ENCODE measurements at regions not wholly inside any gene's neighbourhood (a gene's known extent, or its start where the extent isn't known, plus 50 kb on each side); places are given as distances from the start of the nearest gene placed in this dataset.

DNA sequence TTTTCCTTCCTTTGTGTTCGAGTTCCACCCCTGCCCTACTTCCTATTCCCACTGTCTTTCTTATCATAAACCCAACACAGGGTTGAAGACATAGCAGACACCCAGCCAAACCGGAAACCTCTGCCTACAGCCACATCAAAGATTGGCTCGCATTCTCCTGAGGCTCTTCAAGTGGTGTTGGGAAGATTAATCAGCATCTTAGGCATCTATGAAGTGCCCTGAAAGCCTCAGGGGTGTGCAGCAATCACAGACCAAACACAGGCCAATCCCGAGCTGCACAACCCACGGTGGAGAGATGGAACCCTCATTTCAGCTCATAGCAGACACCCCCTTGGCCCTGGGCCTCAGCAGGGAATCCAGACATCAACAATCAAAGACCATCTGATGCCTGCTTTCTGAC is 255.9 kb downstream of the XXYLT1 start:
- TF ChIP-seq, protein P1, sequence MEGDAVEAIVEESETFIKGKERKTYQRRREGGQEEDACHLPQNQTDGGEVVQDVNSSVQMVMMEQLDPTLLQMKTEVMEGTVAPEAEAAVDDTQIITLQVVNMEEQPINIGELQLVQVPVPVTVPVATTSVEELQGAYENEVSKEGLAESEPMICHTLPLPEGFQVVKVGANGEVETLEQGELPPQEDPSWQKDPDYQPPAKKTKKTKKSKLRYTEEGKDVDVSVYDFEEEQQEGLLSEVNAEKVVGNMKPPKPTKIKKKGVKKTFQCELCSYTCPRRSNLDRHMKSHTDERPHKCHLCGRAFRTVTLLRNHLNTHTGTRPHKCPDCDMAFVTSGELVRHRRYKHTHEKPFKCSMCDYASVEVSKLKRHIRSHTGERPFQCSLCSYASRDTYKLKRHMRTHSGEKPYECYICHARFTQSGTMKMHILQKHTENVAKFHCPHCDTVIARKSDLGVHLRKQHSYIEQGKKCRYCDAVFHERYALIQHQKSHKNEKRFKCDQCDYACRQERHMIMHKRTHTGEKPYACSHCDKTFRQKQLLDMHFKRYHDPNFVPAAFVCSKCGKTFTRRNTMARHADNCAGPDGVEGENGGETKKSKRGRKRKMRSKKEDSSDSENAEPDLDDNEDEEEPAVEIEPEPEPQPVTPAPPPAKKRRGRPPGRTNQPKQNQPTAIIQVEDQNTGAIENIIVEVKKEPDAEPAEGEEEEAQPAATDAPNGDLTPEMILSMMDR (IDR thresholded peaks at IDR 0.05) = no peak
- no peak for TF ChIP-seq POLR2A (IDR thresholded peaks at IDR 0.05)
